ENCODE measurements at regions not wholly inside any gene's neighbourhood (a gene's known extent, or its start where the extent isn't known, plus 50 kb on each side); places are given as distances from the start of the nearest gene placed in this dataset.
A peak's percentile ranks its signal among the peaks of the same experiment; 100 is the strongest.

- Histone ChIP-seq H3K27ac (no peak overlapping the region), H3K4me3 (no peak overlapping the region), H3K36me3 (no peaks in the 10 kb centered on the region), H3K27me3 (peaks cover 0 to 29% (median 4%) of the 10 kb centered on the region in 7 donors), H3K4me1 (peaks cover 0 to 7% (median 0%) of the 10 kb centered on the region in 9 donors), H3K9me3 (no peaks in the 10 kb centered on the region)
- DNase-seq = peak in 1 of 2 donors; percentile 42
- TF ChIP-seq CTCF (IDR thresholded peaks at IDR 0.05) = peak; percentile 70 to 91 (median 88)
- peak; percentile 70 to 90 (median 84) for ATAC-seq
- intact Hi-C loops (cut with DNase I) = loop anchor here in 8 of 10 donors (2.0 to 10.0 kb wide), 7 partner anchors 535 to 555 kb away; no protein-coding TSS in a partner anchor
- WGBS, 2 donors = 16% methylated on average over 8 of the region's 8 CpGs
Observed at GRCh38 chr1:208652296-208653160, 408.3 kb upstream of the PLXNA2 start.

- 73 to 84% methylated on average over 4 of the region's 4 CpGs for WGBS, 2 donors
- Histone ChIP-seq H3K9me3 (no peaks in the 10 kb centered on the region), H3K27ac (no peak overlapping the region), H3K4me1 (peaks cover 0 to 7% (median 0%) of the 10 kb centered on the region in 9 donors), H3K27me3 (peaks cover 0 to 27% (median 4%) of the 10 kb centered on the region in 7 donors), H3K36me3 (no peaks in the 10 kb centered on the region), H3K4me3 (no peak overlapping the region)
- no peak for DNase-seq
- intact Hi-C loops (cut with DNase I) = loop anchor here in 8 of 10 donors (2.0 to 10.0 kb wide), 7 partner anchors 534 to 554 kb away; no protein-coding TSS in a partner anchor
- no peak for ATAC-seq
- TF ChIP-seq CTCF (IDR thresholded peaks at IDR 0.05) = no peak
Observed at GRCh38 chr1:208653426-208653825, 409.2 kb upstream of the PLXNA2 start.

- intact Hi-C loops (cut with DNase I) = loop anchor here in 7 of 10 donors (5.0 to 10.0 kb wide), 6 partner anchors 533 to 553 kb away; no protein-coding TSS in a partner anchor
- TF ChIP-seq CTCF (IDR thresholded peaks at IDR 0.05) = peak in 2 of 9 donors; percentile 22 to 38
- peaks cover 0 to 7% (median 0%) of the 10 kb centered on the region in 9 donors for H3K4me1 ChIP-seq
- H3K27ac ChIP-seq = no peak overlapping the region
- DNase-seq (no peak), ATAC-seq (no peak)
- peaks cover 0 to 20% (median 4%) of the 10 kb centered on the region in 7 donors for H3K27me3 ChIP-seq
- no peaks in the 10 kb centered on the region for H3K9me3 ChIP-seq
- H3K4me3 ChIP-seq = no peak overlapping the region
- WGBS, 2 donors = 70 to 76% methylated on average over 3 of the region's 3 CpGs
- no peaks in the 10 kb centered on the region for H3K36me3 ChIP-seq
Observed at GRCh38 chr1:208654241-208654640, 410.1 kb upstream of the PLXNA2 start.

GRCh38 chr1:208665936-208666335 lies 421.8 kb upstream of the PLXNA2 start:
- intact Hi-C loops (cut with DNase I) = no loop called here
- no peaks in the 10 kb centered on the region for H3K9me3 ChIP-seq
- H3K4me3 ChIP-seq = no peak overlapping the region
- no peak overlapping the region for H3K27ac ChIP-seq
- ATAC-seq (no peak), DNase-seq (no peak)
- WGBS, 2 donors = 92 to 94% methylated on average over 4 of the region's 4 CpGs
- no peaks in the 10 kb centered on the region for H3K36me3 ChIP-seq
- H3K27me3 ChIP-seq = no peaks in the 10 kb centered on the region
- no peaks in the 10 kb centered on the region for H3K4me1 ChIP-seq
- no peak for TF ChIP-seq CTCF (IDR thresholded peaks at IDR 0.05)

Data from heart right ventricle (tissue), 16 donors.